Calu3 (cell line): ENCODE measurements at regions not wholly inside any gene's neighbourhood (a gene's known extent, or its start where the extent isn't known, plus 50 kb on each side); places are given as distances from the start of the nearest gene placed in this dataset.

Experiments used
- BruUV-seq: library from RNA; stranded (reverse); fragments of 400-500 nt; replicated peaks from 2 replicates; lab custom pipeline; 2021; lab: Mats Ljungman, UMichigan
- CTCF ChIA-PET: fragments of 300-600 bp; sonication (Branson Sonifier 250); formaldehyde crosslinking; loops from one replicate; lab custom pipeline; 2022; ENCODE audit warnings: antibody characterized with exemption; lab: Charles Lee
- DNase-seq: peaks from one replicate; pipeline ENCODE4 v3.0.0; 2022
- H3K27ac Mint-ChIP-seq: one replicate; pipeline ENCODE4 v1.8.0; 2022; ENCODE audit warnings: mixed read lengths; ENCODE audit not compliant: unreplicated experiment
- H3K27me3 Mint-ChIP-seq: one replicate; pipeline ENCODE4 v1.8.0; 2022; ENCODE audit warnings: mixed read lengths; ENCODE audit not compliant: unreplicated experiment
- H3K36me3 Mint-ChIP-seq: one replicate; pipeline ENCODE4 v1.8.0; 2022; ENCODE audit warnings: mild to moderate bottlenecking, moderate library complexity, mixed read lengths; ENCODE audit not compliant: insufficient read depth, unreplicated experiment
- H3K4me1 Mint-ChIP-seq: one replicate; pipeline ENCODE4 v1.8.0; 2022; ENCODE audit warnings: mild to moderate bottlenecking, low read depth, mixed read lengths; ENCODE audit not compliant: unreplicated experiment
- H3K4me3 Mint-ChIP-seq: one replicate; pipeline ENCODE4 v1.8.0; 2022; ENCODE audit warnings: mild to moderate bottlenecking, low read depth, moderate library complexity, mixed read lengths; ENCODE audit not compliant: unreplicated experiment
- H3K9me3 Mint-ChIP-seq: one replicate; pipeline ENCODE4 v1.8.0; 2022; ENCODE audit warnings: low read depth, mixed read lengths; ENCODE audit not compliant: unreplicated experiment
- intact Hi-C: fragments of 100-400 bp; cut with micrococcal nuclease; formaldehyde crosslinking; loops from one replicate; pipeline ENCODE4 v1.10.0; 2022; ENCODE audit not compliant: unreplicated experiment
- TF ChIP-seq, protein P1 (sequence below): fragments of 200-600 bp; IDR thresholded peaks from one replicate; pipeline ENCODE4 v1.8.0; 2022; ENCODE audit warnings: antibody characterized with exemption; ENCODE audit not compliant: unreplicated experiment

DNA sequence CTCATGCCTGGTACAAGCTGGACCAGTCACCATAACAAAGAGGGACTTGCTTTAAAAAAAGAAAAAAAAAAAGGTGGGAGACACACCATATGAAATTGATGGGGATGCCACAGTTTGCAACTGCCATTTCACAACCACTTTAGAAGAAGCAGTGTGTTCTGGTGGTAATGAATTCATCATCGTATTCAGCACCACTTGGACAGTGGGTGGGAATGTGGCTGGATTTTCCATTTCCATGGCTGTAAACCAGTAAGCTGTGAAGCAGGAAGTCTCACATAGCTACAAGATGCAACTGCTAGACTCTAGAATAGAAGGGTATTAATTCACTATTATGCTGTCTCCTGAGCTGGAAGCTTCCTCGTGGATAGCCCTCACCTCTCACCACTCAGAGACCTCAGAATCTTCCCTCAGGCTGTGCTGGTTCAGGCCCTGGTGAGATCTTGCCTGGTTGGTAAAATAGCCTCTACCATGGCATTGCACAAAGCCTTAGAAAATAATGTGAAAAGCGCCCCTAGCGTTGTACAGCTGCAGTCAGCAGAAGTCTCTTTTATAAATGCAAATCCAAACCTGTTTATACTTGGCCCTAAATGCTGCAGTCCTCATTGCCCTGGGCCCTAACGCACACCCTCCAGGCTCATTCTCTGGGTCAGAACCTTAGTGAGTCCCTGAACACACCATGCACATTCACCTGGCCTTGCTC is 150.7 kb downstream of the KCTD15 start:
- CTCF ChIA-PET, result interaction anchor here (0.7 to 1.3 kb wide), 3 partner anchors 9 to 98 kb away, joined by 3 to 5 read pairs (median 3); no protein-coding TSS in a partner anchor
- Mint-ChIP-seq H3K27ac (no peak overlapping the region), H3K4me3 (no peak overlapping the region), H3K4me1 (no peaks in the 10 kb centered on the region), H3K27me3 (peaks cover 42% of the 10 kb centered on the region), H3K36me3 (no peaks in the 10 kb centered on the region), H3K9me3 (no peaks in the 10 kb centered on the region)
- intact Hi-C loops, result no loop called here
- no TSS peak for BruUV-seq
- TF ChIP-seq, protein P1, sequence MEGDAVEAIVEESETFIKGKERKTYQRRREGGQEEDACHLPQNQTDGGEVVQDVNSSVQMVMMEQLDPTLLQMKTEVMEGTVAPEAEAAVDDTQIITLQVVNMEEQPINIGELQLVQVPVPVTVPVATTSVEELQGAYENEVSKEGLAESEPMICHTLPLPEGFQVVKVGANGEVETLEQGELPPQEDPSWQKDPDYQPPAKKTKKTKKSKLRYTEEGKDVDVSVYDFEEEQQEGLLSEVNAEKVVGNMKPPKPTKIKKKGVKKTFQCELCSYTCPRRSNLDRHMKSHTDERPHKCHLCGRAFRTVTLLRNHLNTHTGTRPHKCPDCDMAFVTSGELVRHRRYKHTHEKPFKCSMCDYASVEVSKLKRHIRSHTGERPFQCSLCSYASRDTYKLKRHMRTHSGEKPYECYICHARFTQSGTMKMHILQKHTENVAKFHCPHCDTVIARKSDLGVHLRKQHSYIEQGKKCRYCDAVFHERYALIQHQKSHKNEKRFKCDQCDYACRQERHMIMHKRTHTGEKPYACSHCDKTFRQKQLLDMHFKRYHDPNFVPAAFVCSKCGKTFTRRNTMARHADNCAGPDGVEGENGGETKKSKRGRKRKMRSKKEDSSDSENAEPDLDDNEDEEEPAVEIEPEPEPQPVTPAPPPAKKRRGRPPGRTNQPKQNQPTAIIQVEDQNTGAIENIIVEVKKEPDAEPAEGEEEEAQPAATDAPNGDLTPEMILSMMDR, result no peak
- no peak for DNase-seq

DNA sequence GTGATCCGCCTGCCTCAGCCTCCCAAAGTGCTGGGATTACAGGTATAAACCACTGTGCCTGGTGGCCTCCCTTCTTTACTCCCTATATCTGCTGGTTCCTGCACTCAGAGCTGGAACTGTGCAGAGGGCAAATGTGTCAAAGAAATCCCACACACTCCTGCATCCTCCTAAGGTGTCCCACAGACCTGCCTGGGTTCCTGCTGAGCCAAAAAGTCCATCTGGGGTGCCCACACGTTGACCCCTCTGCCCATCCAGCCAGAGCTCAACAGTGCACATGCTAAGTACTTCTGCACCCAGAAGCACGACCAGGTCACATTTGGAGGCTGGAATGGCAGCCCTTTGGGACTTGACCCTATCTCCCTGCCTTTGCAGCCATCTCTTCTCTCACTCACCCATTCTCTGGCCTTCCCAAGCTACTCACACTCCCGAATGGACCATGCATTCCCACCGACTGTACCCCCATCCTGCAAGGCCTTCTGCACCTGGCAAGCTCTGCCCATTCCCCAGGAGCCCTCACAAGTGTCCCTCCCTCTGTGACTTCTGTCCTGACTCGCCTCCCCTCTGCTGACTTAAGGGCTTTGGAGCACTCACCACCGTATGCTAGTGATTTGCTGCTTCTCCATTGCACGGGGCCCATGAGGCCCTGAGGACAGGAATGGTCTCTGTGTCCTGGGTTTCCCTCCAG is 152.1 kb downstream of the KCTD15 start:
- H3K27me3 Mint-ChIP-seq, result peaks cover 40% of the 10 kb centered on the region

DNA sequence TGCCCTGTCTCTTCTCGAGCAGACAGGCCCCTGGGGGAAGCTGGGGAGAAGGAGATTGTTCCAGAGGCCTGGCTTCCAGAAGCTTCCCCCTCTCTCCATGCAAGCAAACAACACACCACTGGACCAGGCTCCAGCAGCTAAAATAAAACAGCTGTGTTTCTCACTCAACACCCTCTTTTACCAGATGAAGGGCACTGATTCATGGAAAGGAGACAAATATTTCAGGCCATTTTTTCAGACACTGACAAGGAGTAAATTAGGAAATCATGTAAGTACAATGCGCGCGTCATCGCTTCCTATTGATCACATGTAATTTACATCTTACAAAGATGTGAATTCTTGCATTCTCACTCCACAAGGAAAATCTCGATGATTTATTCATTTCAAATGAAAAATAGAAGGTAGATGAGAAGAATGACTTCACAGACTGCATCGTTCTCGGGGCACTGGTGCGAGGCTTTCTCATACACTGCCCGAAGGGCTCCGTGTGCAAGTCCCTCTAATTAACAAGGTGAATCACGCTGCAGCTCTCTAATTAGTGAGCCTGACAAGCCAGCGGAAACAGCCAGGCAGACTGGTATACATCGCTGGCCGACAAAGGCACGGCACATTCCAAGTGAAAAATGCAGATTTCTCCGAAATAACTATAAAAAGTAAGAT is 153.6 kb downstream of the KCTD15 start:
- Mint-ChIP-seq H3K27me3 (peaks cover 49% of the 10 kb centered on the region), H3K9me3 (no peaks in the 10 kb centered on the region), H3K4me1 (no peaks in the 10 kb centered on the region), H3K4me3 (no peak overlapping the region), H3K36me3 (no peaks in the 10 kb centered on the region), H3K27ac (no peak overlapping the region)
- no TSS peak for BruUV-seq
- DNase-seq, result no peak
- intact Hi-C loops, result no loop called here
- TF ChIP-seq, protein P1, result no peak
- CTCF ChIA-PET, result interaction anchor here (0.7 kb wide), 2 partner anchors 53 to 298 kb away, joined by 4 to 5 read pairs; no protein-coding TSS in a partner anchor

More for the DNA sequence above, 152.1 kb downstream of the KCTD15 start:
- BruUV-seq, result no TSS peak
- Mint-ChIP-seq H3K27ac (no peak overlapping the region), H3K36me3 (no peaks in the 10 kb centered on the region), H3K9me3 (no peaks in the 10 kb centered on the region), H3K4me3 (no peak overlapping the region), H3K4me1 (no peaks in the 10 kb centered on the region)
- CTCF ChIA-PET, result interaction anchor here (1.3 kb wide), 1 partner anchor 15 kb away, joined by 3 read pairs; no protein-coding TSS in a partner anchor
- DNase-seq, result no peak
- TF ChIP-seq, protein P1, result no peak
- intact Hi-C loops, result no loop called here

DNA sequence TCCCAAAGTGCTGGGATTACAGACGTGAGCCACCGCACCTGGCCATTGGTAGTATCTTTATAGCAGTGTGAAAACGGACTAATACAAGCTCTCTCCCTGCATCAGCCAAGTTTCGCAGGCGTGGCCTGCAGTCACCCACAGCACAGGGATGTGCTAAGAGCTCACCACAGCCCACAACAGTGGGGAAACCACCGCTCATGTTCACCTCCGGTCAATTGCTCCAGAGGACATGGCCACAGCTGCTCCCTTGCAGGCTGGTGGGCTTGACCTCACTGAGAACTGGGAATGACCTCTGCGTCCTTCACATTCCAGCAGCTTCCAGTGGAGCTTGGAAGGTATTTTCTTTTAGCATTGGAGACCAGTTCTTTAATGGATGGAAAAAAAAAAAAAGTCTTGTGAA is 156.4 kb downstream of the KCTD15 start:
- BruUV-seq, result no TSS peak

More for the DNA sequence above, 156.4 kb downstream of the KCTD15 start:
- Mint-ChIP-seq H3K9me3 (no peaks in the 10 kb centered on the region), H3K27ac (no peak overlapping the region), H3K36me3 (no peaks in the 10 kb centered on the region), H3K4me3 (no peak overlapping the region), H3K4me1 (no peaks in the 10 kb centered on the region), H3K27me3 (peaks cover 63% of the 10 kb centered on the region)
- TF ChIP-seq, protein P1, result no peak
- CTCF ChIA-PET, result no interaction called here
- no peak for DNase-seq
- intact Hi-C loops, result no loop called here
